H9 (cell line): ENCODE measurements at regions not wholly inside any gene's neighbourhood (a gene's known extent, or its start where the extent isn't known, plus 50 kb on each side); places are given as distances from the start of the nearest gene placed in this dataset.

Source experiments
- DNase-seq: peaks from one replicate; pipeline ENCODE4 v3.0.0-alpha.2; 2017
- H2AFZ ChIP-seq: one replicate; pipeline ENCODE4 v1.6.1; 2013; ENCODE audit warnings: mild to moderate bottlenecking, low read length, control low read depth, moderate library complexity
- H2AK5ac ChIP-seq: 2 replicates; pipeline ENCODE4 v1.6.1; 2013; ENCODE audit warnings: low read length, control low read depth, mixed read lengths; ENCODE audit not compliant: insufficient read length
- H2BK120ac ChIP-seq: one replicate; pipeline ENCODE4 v1.6.1; 2013; ENCODE audit warnings: low read depth, mild to moderate bottlenecking, low read length, control low read depth, inconsistent platforms; ENCODE audit not compliant: poor library complexity, severe bottlenecking
- H2BK12ac ChIP-seq: 2 replicates; pipeline ENCODE4 v1.6.1; 2013; ENCODE audit warnings: low read length, control low read depth, mixed read lengths, low read depth; ENCODE audit not compliant: insufficient read length
- H2BK15ac ChIP-seq: 2 replicates; pipeline ENCODE4 v1.6.1; 2013; ENCODE audit warnings: low read depth, low read length, control low read depth
- H2BK20ac ChIP-seq: one replicate; pipeline ENCODE4 v1.6.1; 2013; ENCODE audit warnings: low read depth, mild to moderate bottlenecking, low read length, control low read depth, inconsistent platforms; ENCODE audit not compliant: poor library complexity, severe bottlenecking
- H2BK5ac ChIP-seq: 2 replicates; pipeline ENCODE4 v1.6.1; 2013; ENCODE audit warnings: low read length, control low read depth, mixed read lengths; ENCODE audit not compliant: insufficient read length
- H3K14ac ChIP-seq: 2 replicates; pipeline ENCODE4 v1.6.1; 2013; ENCODE audit warnings: low read length, control low read depth; ENCODE audit not compliant: insufficient read depth
- H3K18ac ChIP-seq: 2 replicates; pipeline ENCODE4 v1.6.1; 2013; ENCODE audit warnings: low read depth, mild to moderate bottlenecking, mixed read lengths, low read length, control low read depth; ENCODE audit not compliant: insufficient read length
- H3K23ac ChIP-seq: 2 replicates; pipeline ENCODE4 v1.6.1; 2013; ENCODE audit warnings: low read length, control low read depth, mixed read lengths, low read depth; ENCODE audit not compliant: insufficient read length
- H3K23me2 ChIP-seq: 2 replicates; pipeline ENCODE4 v1.6.1; 2013; ENCODE audit warnings: low read depth, mild to moderate bottlenecking, mixed read lengths, low read length, control low read depth; ENCODE audit not compliant: insufficient read length, poor library complexity, severe bottlenecking
- H3K27ac ChIP-seq: 2 replicates; pipeline ENCODE4 v1.5.1; 2013; ENCODE audit warnings: low read length, control low read depth, mixed read lengths, low read depth; ENCODE audit not compliant: insufficient read length
- H3K27me3 ChIP-seq: 2 replicates; pipeline ENCODE4 v1.6.1; 2013; ENCODE audit warnings: low read length, control low read depth, inconsistent platforms; ENCODE audit not compliant: insufficient read depth
- H3K4ac ChIP-seq: 2 replicates; pipeline ENCODE4 v1.6.1; 2013; ENCODE audit warnings: low read depth, mild to moderate bottlenecking, control low read depth, inconsistent platforms, low read length, moderate library complexity
- H3K4me1 ChIP-seq: 2 replicates; pipeline ENCODE4 v1.6.1; 2013; ENCODE audit warnings: low read length, control low read depth, inconsistent platforms; ENCODE audit not compliant: insufficient read depth
- H3K4me2 ChIP-seq: 2 replicates; pipeline ENCODE4 v1.6.1; 2013; ENCODE audit warnings: low read length, control low read depth, mixed read lengths; ENCODE audit not compliant: insufficient read length, insufficient read depth
- H3K56ac ChIP-seq: 2 replicates; pipeline ENCODE4 v1.6.1; 2013; ENCODE audit warnings: low read depth, mild to moderate bottlenecking, mixed read lengths, low read length, control low read depth; ENCODE audit not compliant: insufficient read length
- H3K79me1 ChIP-seq: 2 replicates; pipeline ENCODE4 v1.6.1; 2013; ENCODE audit warnings: low read depth, mild to moderate bottlenecking, moderate library complexity, low read length, control low read depth, inconsistent platforms; ENCODE audit not compliant: insufficient read depth, poor library complexity, severe bottlenecking
- H3K79me2 ChIP-seq: 2 replicates; pipeline ENCODE4 v1.6.1; 2013; ENCODE audit warnings: low read length, control low read depth, inconsistent platforms; ENCODE audit not compliant: insufficient read depth
- H3K9ac ChIP-seq: 2 replicates; pipeline ENCODE4 v1.6.1; 2013; ENCODE audit warnings: low read length, control low read depth, mixed read lengths; ENCODE audit not compliant: insufficient read length; ENCODE audit errors: extremely low read depth
- H3K9me3 ChIP-seq: one replicate; pipeline ENCODE4 v1.6.1; 2013; ENCODE audit warnings: low read depth, low read length, inconsistent platforms; ENCODE audit not compliant: control insufficient read depth
- H3T11ph ChIP-seq: one replicate; pipeline ENCODE4 v1.6.1; 2013; ENCODE audit warnings: mild to moderate bottlenecking, low read length, control low read depth, inconsistent platforms
- H4K20me1 ChIP-seq: one replicate; pipeline ENCODE4 v1.6.1; 2013; ENCODE audit not compliant: control insufficient read depth, insufficient read length, insufficient read depth
- H4K5ac ChIP-seq: 2 replicates; pipeline ENCODE4 v1.6.1; 2013; ENCODE audit warnings: low read depth, mild to moderate bottlenecking, mixed read lengths, low read length, control low read depth; ENCODE audit not compliant: insufficient read length
- H4K8ac ChIP-seq: replicated peaks from 2 replicates; pipeline ENCODE4 v1.6.1; 2013; ENCODE audit warnings: low read length, control low read depth, mixed read lengths, low read depth; ENCODE audit not compliant: insufficient read length
- H4K91ac ChIP-seq: 2 replicates; pipeline ENCODE4 v1.6.1; 2013; ENCODE audit warnings: low read depth, mild to moderate bottlenecking, moderate library complexity, mixed read lengths, low read length, control low read depth; ENCODE audit not compliant: insufficient read length
- H3K27ac Mint-ChIP-seq, 3 experiments: 2 replicates in 2 of 3; 3 replicates in 1 of 3; pipeline ENCODE4 v1.8.0; 2020 to 2021; ENCODE audit warnings: mixed read lengths in 3 of 3, mild to moderate bottlenecking in 1 of 3, moderate library complexity in 1 of 3
- H3K27me3 Mint-ChIP-seq: 2 replicates; pipeline ENCODE4 v1.8.0; 2021; ENCODE audit warnings: low read depth, mild to moderate bottlenecking, moderate library complexity, mixed read lengths
- H3K36me3 Mint-ChIP-seq, 3 experiments: 2 replicates in 2 of 3; 3 replicates in 1 of 3; pipeline ENCODE4 v1.8.0; 2020 to 2021; ENCODE audit warnings: low read depth in 3 of 3, mixed read lengths in 3 of 3; ENCODE audit not compliant: insufficient read depth in 1 of 3
- H3K4me1 Mint-ChIP-seq, 2 experiments: 2 replicates each; pipeline ENCODE4 v1.8.0; 2020; ENCODE audit warnings: mixed read lengths in 2 of 2
- H3K4me3 Mint-ChIP-seq, 2 experiments: 2 replicates in 1 of 2; 3 replicates in 1 of 2; pipeline ENCODE4 v1.8.0; 2020 to 2021; ENCODE audit warnings: mild to moderate bottlenecking in 2 of 2, mixed read lengths in 2 of 2, moderate library complexity in 1 of 2
- H3K9me3 Mint-ChIP-seq, 2 experiments: 2 replicates in 1 of 2; 3 replicates in 1 of 2; pipeline ENCODE4 v1.8.0; 2020; ENCODE audit warnings: mild to moderate bottlenecking in 2 of 2, mixed read lengths in 2 of 2, moderate library complexity in 1 of 2
- WGBS: extraction: QIAGEN DNeasy Blood & Tissue Kit; methylation state at CpG from one replicate; pipeline ENCODE4 v1.1.7; 2013; ENCODE audit warnings: missing lambda C conversion rate, low lambda C conversion rate, mixed read lengths; ENCODE audit not compliant: insufficient read length; ENCODE audit errors: extremely low coverage; 5-methylcytosine and 5-hydroxymethylcytosine counted together
- TF ChIP-seq, protein P1 (sequence below): fragments of 200-600 bp; sonication (generic); conservative IDR thresholded peaks from 3 replicates; pipeline ENCODE4 v1.8.0; 2021; ENCODE audit warnings: antibody characterized with exemption, mild to moderate bottlenecking

DNA sequence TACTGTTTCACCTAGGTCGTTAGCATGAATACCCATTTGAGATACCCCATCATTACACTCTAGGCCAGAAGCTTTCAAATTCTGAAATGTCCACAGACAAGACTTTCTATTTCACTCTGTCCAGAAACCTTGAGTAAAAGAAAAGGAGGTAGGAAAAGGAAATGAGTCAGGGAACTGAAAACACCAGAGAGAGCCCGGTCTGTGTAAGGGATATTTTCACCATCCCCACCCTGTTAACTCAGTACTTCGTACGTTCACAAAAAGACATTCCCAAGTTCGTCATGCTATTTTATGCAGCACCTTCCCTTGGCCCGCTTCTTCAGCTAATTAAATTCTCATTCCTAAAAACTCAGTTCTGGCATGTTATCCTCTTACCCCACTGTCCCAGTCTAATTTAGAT, 89.4 kb upstream of the SOX2 start:
- no peak overlapping the region for H4K8ac ChIP-seq
- no peaks in the 10 kb centered on the region for H3K36me3 Mint-ChIP-seq
- H2BK120ac ChIP-seq, result no peak overlapping the region
- no peaks in the 10 kb centered on the region for H3K27me3 ChIP-seq
- H2BK20ac ChIP-seq, result no peak overlapping the region
- no peak overlapping the region for H3K14ac ChIP-seq
- no peak overlapping the region for H3K4me3 Mint-ChIP-seq
- H3K23me2 ChIP-seq, result no peaks in the 10 kb centered on the region
- no peak overlapping the region for H4K91ac ChIP-seq
- no peaks in the 10 kb centered on the region for H3K79me2 ChIP-seq
- no peaks in the 10 kb centered on the region for H3K9me3 Mint-ChIP-seq
- TF ChIP-seq, protein P1, sequence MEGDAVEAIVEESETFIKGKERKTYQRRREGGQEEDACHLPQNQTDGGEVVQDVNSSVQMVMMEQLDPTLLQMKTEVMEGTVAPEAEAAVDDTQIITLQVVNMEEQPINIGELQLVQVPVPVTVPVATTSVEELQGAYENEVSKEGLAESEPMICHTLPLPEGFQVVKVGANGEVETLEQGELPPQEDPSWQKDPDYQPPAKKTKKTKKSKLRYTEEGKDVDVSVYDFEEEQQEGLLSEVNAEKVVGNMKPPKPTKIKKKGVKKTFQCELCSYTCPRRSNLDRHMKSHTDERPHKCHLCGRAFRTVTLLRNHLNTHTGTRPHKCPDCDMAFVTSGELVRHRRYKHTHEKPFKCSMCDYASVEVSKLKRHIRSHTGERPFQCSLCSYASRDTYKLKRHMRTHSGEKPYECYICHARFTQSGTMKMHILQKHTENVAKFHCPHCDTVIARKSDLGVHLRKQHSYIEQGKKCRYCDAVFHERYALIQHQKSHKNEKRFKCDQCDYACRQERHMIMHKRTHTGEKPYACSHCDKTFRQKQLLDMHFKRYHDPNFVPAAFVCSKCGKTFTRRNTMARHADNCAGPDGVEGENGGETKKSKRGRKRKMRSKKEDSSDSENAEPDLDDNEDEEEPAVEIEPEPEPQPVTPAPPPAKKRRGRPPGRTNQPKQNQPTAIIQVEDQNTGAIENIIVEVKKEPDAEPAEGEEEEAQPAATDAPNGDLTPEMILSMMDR, result no peak
- H3K27ac ChIP-seq, result no peak overlapping the region
- 0 out of 2 replicates have a peak, but pooled peaks cover 1% of the 10 kb centered on the region for H3K4me1 ChIP-seq
- no peak for DNase-seq
- no peak overlapping the region for H2BK15ac ChIP-seq
- H2AFZ ChIP-seq, result no peak overlapping the region
- peaks cover 4 to 11% of the 10 kb centered on the region in 2 experiments for H3K4me1 Mint-ChIP-seq
- no peaks in the 10 kb centered on the region for H4K20me1 ChIP-seq
- H3K9me3 ChIP-seq, result no peaks in the 10 kb centered on the region
- no peak overlapping the region for H3K18ac ChIP-seq
- no peak overlapping the region for H3K56ac ChIP-seq
- H3T11ph ChIP-seq, result no peak overlapping the region
- no CpG with 5 or more reads among the region's 6 CpGs for WGBS
- H2BK12ac ChIP-seq, result no peak overlapping the region
- no peak overlapping the region for H3K4me2 ChIP-seq
- no peak overlapping the region; a peak in 1 of 7 replicates for H3K27ac Mint-ChIP-seq
- H3K79me1 ChIP-seq, result no peaks in the 10 kb centered on the region
- H3K4ac ChIP-seq, result no peak overlapping the region
- no peak overlapping the region for H2BK5ac ChIP-seq
- H4K5ac ChIP-seq, result no peak overlapping the region
- no peak overlapping the region for H3K9ac ChIP-seq
- H2AK5ac ChIP-seq, result no peak overlapping the region
- H3K23ac ChIP-seq, result no peak overlapping the region
- no peaks in the 10 kb centered on the region for H3K27me3 Mint-ChIP-seq
